Thyroid gland (tissue), 4 donors: ENCODE measurements at regions not wholly inside any gene's neighbourhood (a gene's known extent, or its start where the extent isn't known, plus 50 kb on each side); places are given as distances from the start of the nearest gene placed in this dataset.

Source experiments
- CTCF ChIP-seq, 6 experiments: fragments of 200-600 bp in 3 of 6; fragments of 450-650 bp in 3 of 6; sonication (generic) in 3 of 6; IDR thresholded peaks; one replicate each; pipeline ENCODE4 v1.5.1; 2016 to 2019; ENCODE audit warnings: antibody characterized with exemption in 6 of 6, mild to moderate bottlenecking in 2 of 6, inconsistent platforms in 1 of 6, moderate library complexity in 1 of 6
- POLR2A ChIP-seq, 2 donors: fragments of 450-650 bp; IDR thresholded peaks; one replicate each; pipeline ENCODE4 v1.6.1; 2017; ENCODE audit warnings: antibody characterized with exemption in 2 of 2, mild to moderate bottlenecking in 2 of 2, moderate library complexity in 1 of 2

- TF ChIP-seq CTCF (IDR thresholded peaks at IDR 0.05) (no peak), POLR2A (IDR thresholded peaks at IDR 0.05) (no peak)
Observed at GRCh38 chr6:54729716-54730115, 116.9 kb upstream of the FAM83B start.
